HG02588 (cell line): ENCODE measurements at regions not wholly inside any gene's neighbourhood (a gene's known extent, or its start where the extent isn't known, plus 50 kb on each side); places are given as distances from the start of the nearest gene placed in this dataset.
"Not testable (repeated sequence)": the region's sequence is repeated elsewhere in the genome, so short reads cannot be mapped to it uniquely, and the experiment has no call there.

ENCODE experiments used
- ATAC-seq: cut with Tn5 transposase; IDR thresholded peaks from one replicate; pipeline ENCODE4 v1.9.1; 2021; ENCODE audit warnings: mild to moderate bottlenecking, moderate library complexity; ENCODE audit not compliant: unreplicated experiment

- ATAC-seq, result no peak
Observed at GRCh38 chr2:185245806-185246205, 492.8 kb upstream of the FSIP2 start.

- no peak for ATAC-seq
Observed at GRCh38 chr2:185246717-185247116, 491.9 kb upstream of the FSIP2 start.

DNA sequence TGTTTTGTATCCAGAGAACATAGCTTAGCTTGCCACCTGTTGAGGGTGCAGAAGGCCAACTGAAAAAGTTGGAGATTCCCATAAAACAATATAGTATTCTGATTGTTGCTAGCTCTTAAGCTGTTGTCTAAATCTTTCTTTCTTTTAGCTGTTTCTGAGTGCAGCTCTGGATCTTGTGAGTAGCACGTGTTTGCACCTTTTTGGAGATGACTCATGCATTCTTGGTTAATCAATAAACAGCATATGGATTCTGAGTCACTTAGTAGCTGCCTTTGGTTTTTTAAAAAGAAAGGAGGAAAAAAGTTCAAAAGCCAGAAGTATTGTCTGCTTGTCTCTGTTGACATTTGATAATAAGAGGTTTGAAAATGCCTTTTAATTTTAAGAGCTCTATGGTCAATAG is 483.0 kb upstream of the FSIP2 start:
- peak; percentile 57 for ATAC-seq

- ATAC-seq, result no peak
Observed at GRCh38 chr2:185265747-185266146, 472.9 kb upstream of the FSIP2 start.

GRCh38 chr2:185268651-185269050 is 470.0 kb upstream of the FSIP2 start:
- ATAC-seq, result no peak

GRCh38 chr2:185274718-185275484 is 463.7 kb upstream of the FSIP2 start:
- ATAC-seq, result no peak

- ATAC-seq, result not testable (repeated sequence)
Observed at GRCh38 chr2:185275979-185276378, 462.6 kb upstream of the FSIP2 start.

DNA sequence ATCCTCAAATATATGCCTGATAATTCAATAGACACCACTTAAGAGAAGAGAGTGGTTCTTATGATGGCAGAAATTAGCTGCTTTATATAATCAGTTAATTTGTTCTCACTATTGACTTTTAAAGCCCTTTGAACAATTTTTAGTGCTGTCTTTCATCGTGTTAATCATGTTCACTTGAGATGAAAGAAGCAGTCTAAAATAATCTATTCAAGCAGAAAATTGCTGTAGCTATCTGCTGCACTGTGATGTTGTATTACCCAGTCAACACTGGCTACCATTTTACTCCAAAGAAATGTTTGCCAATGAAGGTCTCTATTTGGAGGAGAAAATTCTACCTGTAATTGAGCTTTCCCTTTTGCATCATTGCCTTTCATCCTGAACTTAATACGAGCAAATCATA is 459.8 kb upstream of the FSIP2 start:
- ATAC-seq, result no peak

DNA sequence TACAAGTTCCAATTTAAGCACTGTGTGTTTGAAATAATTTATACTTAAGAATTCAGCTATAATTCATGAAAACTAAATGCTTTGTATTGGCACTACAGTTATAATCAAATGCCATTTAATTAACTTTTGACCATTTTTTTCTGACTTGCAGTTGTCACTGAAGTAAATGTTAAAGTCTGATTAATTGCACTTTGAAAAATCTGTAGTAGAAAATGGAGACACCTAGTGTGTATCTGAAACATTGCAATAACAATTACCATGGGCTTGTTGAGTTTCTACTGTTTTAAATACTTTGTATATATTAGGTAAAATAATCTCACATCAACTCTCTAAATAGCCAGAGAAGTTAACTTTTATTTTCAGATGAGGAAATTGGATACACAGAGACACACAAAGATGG is 458.6 kb upstream of the FSIP2 start:
- no peak for ATAC-seq

DNA sequence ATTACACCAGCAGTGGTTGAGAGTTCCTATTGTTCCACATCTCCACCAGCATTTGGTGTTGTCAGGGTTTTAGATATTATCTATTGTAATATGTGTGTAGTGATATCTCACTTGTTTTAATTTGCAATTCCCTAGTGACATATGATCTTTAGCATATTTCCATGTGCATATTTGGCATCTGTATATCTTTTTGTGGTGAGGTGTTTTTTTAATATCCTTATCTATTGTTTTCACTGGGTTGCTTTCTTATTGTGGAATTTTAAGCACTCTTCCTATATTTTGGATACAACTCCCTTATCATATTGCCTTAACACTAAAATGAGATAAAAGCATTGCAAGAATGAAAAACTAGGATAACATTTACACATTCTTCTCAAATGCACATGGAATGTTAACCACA is 453.9 kb upstream of the FSIP2 start:
- ATAC-seq, result no peak

DNA sequence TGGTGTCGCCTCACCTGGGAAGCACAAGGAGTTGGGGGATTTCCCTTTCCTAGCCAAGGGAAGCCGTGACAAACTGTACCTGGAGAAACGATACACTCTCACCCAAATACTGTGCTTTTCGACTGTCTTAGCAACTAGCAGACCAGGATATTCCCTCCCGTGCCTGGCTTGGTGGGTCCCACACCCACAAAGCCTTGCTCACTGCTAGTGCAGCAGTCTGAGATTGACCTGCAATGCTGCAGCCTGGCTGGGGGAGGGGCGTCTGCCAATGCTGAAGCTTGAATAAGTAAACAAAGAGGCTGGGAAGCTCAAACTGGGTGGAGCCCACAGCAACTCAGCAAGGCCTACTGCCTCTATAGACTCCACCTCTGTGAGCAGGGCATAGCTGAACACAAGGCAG is 448.6 kb upstream of the FSIP2 start:
- not testable (repeated sequence) for ATAC-seq

DNA sequence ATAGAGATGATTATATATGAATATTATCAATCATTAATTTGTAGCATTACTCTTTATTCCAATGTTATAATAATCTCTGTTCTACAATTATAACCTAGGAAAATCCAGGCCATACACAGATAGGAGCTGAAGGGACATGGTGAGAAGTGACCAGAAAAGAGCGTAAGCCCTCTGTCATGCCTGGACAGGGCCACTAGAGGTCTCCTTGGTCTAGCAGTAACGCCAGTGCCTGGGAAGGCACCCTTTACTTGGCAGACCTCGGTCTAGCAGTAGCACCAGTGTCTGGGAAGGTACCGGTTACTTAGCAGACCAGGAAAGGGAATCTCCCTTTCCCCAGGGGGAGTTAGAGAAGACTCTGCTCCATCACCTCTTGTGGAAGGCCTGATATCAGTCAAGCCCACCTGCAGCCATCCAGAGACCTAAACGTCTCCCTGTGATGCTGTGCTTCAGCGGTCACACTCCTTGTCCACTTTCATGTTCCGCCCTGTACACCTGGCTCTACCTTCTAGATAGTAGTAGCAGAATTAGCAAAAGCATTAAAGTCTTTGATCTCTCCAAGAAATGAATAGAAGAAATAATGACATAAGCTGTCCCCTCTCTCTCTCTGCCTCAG is 447.5 kb upstream of the FSIP2 start:
- ATAC-seq, result peak; percentile 97

DNA sequence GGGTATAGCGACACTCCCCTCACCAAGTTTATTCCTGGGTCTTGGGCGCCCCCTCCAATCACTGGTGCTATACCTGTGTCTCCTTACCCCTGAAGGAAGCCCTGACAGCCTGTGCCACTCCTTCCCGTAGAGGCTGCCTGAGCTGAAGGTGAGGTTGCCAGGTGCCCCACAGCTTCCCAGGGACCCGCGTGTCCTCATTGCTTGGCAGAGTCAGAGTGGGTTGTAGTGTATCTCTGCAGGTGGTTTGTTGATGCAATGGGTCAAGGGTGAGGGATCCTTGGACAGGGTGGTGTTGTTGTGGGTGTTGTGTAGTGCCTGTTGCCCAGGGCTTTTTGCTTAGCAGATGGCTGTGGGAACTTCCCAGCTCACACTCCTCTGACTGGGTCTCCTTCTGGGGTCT is 438.7 kb upstream of the FSIP2 start:
- ATAC-seq, result no peak

DNA sequence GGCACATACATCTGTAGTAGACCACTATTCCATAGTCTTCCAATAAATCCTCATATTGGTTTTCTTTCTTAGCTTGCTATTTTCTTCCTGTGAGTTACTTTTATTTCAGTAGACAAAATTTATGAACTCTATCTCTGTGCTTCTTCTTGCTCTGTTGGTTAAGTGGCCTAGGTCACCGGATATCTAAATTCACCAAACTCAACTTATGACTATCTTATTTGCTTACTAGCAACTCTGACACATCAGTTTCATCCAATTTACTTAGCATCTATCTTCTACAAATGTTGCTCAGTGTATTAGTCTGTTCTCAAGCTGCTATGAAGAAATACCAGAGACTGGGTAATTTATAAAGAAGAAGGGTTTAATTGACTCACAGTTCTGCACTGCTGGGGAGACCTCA is 432.5 kb upstream of the FSIP2 start:
- ATAC-seq, result no peak

- ATAC-seq, result no peak
Observed at GRCh38 chr2:185316383-185316782, 422.2 kb upstream of the FSIP2 start.

DNA sequence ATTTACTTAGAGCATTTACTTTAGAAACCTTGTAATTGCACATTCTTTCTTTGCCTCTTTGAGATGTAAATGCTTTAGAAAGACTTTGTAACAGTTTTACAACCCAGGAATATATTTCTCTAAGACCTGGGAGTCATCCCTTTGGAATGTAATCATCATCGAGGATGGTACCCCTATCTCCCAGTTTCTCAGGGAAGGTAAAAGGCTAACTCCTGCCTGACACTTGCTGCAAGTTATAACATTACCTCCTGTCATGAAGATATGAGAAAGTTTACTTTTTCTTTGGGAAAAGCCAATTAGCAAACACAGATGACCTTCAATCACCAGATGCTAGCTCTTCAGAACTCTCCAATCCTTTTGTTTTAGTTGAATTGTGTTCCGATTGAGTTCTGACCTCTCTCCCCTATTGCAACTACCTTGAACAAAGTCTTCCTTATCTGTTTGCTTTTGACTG is 420.3 kb upstream of the FSIP2 start:
- no peak for ATAC-seq

DNA sequence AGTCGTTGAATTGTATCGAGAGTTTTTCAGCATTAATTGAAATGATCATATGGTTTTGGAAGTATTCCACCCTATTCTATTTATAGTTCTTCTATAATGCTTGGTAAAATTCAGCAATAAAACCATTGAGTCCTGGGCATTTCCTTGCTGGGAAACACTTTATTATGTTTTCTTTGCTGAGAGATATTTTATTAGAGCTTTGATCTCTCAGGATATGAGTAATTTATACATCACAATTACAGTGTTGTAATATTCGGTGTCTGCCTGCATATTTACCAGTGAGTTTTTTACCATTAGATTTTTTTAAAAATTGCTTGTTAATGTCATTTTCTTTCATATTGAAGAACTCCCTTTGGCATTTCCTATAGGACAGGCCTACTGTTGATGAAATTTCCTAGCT is 402.7 kb upstream of the FSIP2 start:
- no peak for ATAC-seq

DNA sequence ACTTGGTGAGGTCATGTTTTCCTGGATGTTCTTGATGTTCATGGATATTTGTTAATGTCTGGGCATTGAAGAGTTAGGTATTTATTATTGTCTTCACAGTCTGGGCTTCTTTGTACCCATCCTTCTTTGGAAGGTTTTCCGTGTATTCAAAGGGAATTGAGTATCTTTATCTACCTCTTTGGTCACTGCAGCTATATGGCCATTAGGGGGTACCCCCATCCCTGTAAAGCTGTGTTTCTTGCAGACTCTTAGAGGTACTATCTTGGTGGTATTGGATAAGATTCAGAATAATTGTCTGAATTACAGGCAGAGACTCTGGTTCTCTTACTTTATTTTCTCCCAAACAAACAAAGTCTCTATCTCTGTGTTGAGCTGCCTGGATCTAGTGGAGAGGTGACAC is 401.6 kb upstream of the FSIP2 start:
- ATAC-seq, result no peak

GRCh38 chr2:185338104-185338503 is 400.5 kb upstream of the FSIP2 start:
- no peak for ATAC-seq

- no peak for ATAC-seq
Observed at GRCh38 chr2:185347445-185347844, 391.2 kb upstream of the FSIP2 start.

DNA sequence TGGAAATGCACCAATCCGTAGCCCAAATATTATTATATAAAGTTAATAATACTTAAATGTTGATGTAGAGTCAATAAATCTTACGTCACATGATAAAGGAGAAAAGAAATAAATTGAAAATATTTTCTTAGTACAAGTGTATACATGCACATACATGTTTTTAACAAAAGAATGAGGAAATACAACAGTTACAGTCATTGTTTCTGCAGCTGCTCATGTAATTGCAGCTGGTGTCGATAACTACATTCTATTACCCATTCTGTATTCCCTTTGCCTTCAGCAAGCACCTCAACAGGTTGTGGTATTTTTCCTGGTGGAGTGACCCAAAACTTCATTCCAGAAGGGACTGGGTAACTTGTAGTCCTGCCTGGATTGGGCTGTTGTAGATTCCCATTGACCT is 377.8 kb upstream of the FSIP2 start:
- ATAC-seq, result no peak

DNA sequence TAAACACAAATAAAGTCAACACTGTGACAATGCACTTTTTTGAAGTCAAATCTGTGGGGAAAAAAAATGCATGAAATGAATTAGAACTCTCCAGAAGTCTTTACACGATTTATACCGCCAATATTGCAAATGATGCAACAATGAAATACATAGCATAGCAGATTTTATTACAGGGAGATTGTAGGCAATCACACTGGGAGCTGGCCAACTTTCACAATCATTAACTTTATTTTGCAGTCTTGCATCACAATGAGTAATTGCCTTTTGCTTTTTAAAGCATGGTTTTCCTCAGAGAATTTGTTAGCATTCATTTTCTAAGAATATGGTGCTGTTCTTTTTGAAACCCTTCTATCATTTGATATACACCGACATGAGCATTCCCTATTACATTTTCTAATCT is 366.4 kb upstream of the FSIP2 start:
- no peak for ATAC-seq

DNA sequence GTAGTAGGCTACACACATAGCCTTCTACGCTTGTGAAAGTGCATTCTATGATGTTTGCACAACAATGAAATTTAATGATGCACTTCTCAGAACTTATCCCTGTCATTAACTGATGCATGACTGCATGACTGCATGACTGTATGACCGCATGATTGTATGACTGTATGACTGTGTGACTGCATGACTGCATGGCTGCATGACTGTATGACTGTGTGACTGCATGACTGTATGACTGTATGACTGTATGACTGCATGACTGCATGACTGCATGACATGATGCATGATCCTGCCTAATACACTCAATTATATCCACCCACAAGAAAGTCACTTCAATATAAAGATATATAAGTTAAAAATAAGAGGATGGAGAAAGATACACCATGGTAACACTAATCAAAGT is 365.4 kb upstream of the FSIP2 start:
- no peak for ATAC-seq
